ENCODE measurements at regions not wholly inside any gene's neighbourhood (a gene's known extent, or its start where the extent isn't known, plus 50 kb on each side); places are given as distances from the start of the nearest gene placed in this dataset.
"Not testable (repeated sequence)": the region's sequence is repeated elsewhere in the genome, so short reads cannot be mapped to it uniquely, and the experiment has no call there.

GRCh38 chr7:86199881-86200614, 443.7 kb upstream of the GRM3 start:
- no peak for DNase-seq

GRCh38 chr7:86190351-86190750, 453.4 kb upstream of the GRM3 start:
- DNase-seq, result no peak

DNA sequence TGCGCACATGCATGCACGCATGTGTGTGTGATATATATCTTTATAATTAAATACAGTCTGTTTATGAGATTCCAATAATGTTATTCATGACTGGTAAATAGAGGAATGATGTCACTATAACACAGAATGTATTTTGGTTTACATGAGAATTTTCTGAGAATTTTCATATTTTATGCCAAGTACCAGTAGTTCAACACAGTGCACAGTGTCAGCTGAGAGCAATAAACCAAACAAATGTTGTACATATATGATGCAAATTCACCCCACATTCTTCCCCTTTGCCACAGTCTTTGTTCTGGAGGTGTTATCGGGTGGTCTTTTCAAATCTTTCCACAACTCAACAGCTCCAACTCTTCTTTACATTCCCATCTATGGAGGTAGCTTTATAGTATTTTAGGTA, 462.2 kb upstream of the GRM3 start:
- no peak for DNase-seq

DNA sequence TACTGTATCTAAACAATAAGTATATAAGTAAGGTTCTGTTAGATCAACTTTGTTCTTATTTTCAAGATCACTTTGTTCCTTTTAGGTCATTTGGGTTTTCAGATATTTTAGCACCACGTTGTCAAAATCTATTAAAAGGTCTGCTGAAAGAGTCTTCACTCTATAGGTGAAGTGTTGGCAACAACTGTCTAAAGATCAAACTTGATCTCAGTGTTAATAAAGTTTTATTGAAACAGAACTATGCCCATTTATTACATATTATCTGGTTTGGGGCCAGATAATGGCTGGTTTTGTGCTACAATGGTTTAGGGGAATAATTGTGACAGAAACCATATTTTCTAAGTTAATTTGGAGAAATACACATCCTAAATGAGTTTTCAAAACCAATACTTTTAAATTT, 478.9 kb upstream of the GRM3 start:
- DNase-seq, result no peak

- peak; percentile 17 for DNase-seq
Observed at GRCh38 chr7:86158111-86158510, 485.6 kb upstream of the GRM3 start.

- no peak for DNase-seq
Observed at GRCh38 chr7:86155623-86156022, 488.1 kb upstream of the GRM3 start.

GRCh38 chr7:86152926-86153325, 490.8 kb upstream of the GRM3 start:
- no peak for DNase-seq

- DNase-seq, result no peak
Observed at GRCh38 chr7:86149024-86149665, 494.6 kb upstream of the GRM3 start.

GRCh38 chr7:86148501-86148900, 495.2 kb upstream of the GRM3 start:
- no peak for DNase-seq

DNA sequence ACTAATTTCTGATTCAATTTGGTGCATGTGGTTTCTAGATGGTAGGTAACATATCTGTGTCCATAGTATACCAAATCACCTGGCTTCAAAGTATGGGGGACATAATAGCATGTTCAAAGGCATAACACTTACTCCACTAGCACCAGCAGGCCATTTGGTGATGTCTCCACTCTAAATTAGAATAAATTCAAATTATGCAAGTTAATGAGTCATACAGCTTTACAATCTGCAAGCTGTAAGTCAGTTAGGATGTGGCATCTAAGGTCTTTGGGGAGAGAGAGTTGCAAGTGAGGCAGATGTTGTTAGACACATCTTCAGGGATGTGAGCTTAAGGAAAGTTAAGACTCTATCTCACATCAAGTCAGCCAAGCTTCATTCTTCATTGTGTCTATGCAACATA, 506.4 kb upstream of the GRM3 start:
- no peak for DNase-seq

DNA sequence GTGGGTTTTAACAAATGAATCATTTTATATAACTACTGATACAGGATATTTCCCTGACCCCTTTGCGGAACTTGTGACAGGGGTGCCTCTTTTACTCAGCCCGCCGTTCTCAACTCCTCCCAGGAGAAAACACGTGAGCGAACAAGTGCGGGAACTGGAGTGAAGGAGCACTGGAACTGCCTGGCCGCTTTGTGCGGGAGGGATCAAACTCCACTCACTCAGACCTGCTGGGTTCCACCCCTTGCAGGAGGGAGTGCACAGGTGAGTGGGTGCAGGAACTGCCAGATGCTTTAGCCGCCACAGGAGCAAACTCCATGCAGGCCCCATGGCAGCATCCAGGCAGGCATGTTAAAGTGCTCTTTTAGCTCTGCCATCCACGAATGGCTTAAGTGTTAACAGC, 513.4 kb upstream of the GRM3 start:
- no peak for DNase-seq

DNA sequence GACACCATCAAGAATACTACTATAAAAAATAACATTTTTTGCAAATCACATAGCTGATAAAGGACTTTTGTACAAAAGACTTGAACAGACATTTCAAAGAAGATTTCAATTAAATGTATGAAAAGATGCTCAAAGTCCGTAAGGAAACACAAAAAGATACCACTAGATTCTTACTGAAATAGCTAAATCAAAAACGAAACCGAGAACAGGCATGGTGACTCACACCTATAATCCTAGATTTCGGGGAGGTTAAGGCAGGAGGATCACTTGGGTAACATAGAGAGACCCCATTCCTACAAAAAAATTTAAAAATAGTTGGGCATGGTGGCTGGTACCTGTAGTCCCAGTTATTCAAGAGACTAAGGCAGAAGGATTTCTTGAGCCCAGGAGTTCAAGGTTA, 520.2 kb upstream of the GRM3 start:
- DNase-seq, result no peak

GRCh38 chr7:86094166-86094669, 549.5 kb upstream of the GRM3 start:
- DNase-seq, result no peak

DNA sequence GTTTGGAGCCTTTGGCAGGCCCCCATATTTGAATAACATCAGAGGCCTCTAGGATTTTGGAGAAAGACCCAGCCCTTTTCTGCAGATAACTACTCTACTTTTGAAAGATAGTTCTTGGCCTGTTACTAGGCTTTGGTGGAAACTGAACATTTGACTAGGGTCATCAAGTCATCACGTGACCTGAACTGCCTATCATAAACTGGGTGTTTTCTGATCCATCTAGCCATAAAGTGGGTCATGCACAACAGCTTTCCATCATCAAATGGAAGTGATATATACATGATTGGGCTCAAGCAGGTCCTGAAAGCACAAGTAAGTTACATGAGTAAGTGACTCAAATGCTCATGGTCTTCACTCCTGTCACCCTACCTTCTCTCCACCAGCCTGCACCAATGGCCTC, 552.3 kb upstream of the GRM3 start:
- DNase-seq, result no peak

DNA sequence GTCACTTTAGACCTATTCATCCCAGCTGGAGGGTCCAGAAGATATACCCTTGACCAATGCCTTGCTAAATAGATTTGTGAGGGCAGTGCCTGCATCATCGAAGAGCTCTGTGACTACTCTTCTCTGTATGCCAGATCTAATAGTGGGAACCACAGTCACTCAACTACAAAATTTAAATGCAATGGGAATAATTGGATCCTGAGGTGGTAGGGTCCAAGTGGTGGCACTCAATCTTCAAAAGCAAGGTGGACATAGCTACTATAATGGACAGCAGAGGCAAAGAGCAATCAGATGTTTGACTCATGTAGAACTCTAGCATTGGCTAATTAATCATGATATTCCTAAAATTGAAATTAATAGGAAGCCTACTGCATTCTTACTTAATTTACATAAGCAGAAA, 554.3 kb upstream of the GRM3 start:
- no peak for DNase-seq

DNA sequence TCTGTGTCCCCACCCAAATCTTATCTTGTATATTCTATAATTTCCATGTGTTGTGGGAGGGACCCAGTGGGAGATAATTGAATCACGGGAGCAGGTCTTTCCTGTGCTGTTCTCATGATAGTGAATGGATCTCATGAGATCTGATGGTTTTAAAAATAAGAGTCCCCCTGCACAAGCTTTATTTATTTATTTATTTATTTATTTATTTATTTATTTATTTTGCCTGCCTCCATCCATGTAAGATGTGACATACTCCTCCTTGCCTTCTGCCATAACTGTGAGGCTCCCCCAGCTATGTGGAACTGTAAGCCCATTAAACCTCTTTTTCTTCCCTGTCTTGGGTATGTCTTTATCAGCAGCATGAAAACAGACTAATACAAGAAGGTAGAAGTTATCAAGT, 579.1 kb upstream of the GRM3 start:
- not testable (repeated sequence) for DNase-seq

DNA sequence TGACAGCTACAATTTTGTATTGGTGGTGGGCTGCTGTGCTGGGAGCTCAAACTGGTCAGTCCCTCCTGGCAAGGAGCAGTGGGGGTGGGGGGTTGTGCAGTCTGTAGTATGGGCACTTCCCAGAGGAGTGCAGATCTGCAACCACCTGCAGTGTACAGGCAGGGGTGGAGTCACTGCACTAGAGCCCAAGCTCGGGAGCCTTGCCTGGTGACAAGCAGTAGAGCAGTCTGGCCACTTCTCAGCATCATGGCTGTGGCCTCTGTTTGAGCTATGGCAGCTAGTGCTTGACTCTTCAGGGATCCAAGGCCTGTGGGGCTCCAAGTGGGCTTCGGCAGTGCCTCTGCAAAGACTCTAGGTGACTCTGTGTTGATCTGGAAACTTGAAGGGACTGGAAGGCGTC, 585.1 kb upstream of the GRM3 start:
- no peak for DNase-seq

- no peak for DNase-seq
Observed at GRCh38 chr7:86050918-86051317, 592.8 kb upstream of the GRM3 start.

DNA sequence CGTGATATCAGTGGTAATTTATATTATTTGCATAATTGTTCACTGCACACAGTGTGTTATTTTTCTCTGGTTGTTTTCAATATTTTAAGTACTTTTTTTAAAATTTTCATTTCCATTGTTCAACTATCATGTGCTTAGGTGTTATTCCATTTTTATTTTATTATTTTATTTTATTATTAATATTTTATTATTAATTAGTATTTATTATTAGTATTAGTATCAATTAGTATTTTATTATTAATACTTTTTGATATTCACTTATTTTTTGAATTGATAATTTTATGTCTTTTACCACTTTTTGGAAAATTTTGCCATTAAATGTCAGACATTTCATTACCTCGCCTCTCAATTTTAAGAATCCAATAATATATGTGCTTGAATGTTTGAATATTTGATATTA, 593.8 kb upstream of the GRM3 start:
- no peak for DNase-seq

DNA sequence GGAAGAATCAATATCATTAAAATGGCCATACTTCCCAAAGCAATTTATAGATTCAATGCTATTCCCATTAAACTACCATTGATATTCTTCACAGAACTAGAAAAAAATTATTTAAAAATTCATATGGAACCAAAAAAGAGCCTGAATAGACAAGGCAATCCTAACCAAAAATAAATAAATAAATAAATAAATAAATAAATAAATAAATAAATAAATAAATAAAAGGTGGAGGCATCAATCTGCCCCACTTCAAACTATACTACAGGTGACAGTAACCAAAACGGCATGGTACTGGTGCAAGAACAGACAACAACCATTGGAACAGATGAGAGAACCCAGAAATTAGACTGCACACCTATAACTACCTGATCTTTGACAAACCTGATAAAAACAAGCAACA, 598.5 kb upstream of the GRM3 start:
- DNase-seq, result not testable (repeated sequence)

DNA sequence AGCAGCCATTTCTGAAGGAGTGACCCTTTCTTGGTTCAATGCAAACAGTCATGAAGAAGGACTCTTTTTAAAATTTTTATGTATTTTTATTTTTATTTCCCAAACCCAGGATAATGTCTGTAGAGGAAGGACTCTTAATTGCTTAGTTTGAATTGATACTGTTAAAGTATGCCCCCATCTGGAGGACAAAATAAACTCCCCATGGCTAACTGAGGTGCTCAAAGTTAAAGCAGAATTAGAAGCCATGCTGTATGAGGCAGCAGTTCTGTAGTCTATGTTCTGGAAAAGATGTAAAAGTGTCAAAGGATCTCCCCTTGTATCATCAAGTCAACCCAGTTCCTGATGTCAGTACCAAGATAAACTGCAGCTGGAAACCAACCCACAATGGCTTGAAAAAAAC, 617.9 kb upstream of the GRM3 start:
- DNase-seq, result no peak

DNA sequence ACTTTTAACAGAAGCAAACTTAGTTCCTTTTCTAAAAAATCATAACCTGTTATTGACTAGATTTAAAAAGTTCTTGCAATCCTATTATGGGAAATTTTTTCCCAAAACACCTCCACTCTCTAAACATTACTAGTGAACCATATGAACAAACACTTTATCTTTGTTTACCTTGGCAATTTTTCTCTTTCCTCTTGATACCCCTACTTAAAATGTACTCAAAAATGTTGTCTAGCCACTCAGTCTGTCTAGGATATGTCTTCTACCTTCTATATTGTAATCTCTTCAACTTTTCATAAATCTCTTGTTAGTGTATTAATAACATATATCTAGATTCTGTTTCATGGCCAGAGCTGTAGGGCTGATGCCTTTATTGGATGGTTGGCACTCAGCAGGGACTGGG, 630.0 kb upstream of the GRM3 start:
- no peak for DNase-seq

- DNase-seq, result no peak
Observed at GRCh38 chr7:86012971-86013370, 630.7 kb upstream of the GRM3 start.

DNA sequence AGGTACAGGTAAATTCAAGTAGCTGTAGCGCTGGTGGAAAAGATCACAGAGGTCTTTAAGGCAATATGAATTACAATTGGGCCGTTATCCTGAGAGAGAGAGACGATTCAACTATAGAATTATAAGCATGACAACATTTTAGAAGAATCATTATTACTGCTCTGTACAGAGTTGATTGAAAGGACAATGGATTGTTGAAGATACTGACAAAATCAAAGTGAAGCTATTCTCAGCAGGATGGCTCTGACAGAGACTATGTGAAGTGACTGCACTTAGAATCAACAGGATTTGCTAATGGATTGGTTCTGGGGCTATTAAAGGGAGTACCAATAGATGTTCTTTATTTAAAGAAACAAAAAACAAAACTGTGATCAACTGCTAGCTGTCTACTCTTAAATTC, 634.8 kb upstream of the GRM3 start:
- no peak for DNase-seq

GRCh38 chr7:86006909-86007308, 636.8 kb upstream of the GRM3 start:
- no peak for DNase-seq

All from NCI-H524 treated with DMSO at 0.1 percent for 48 hours (cell line).